ENCODE measurements at regions not wholly inside any gene's neighbourhood (a gene's known extent, or its start where the extent isn't known, plus 50 kb on each side); places are given as distances from the start of the nearest gene placed in this dataset.

- no peak for DNase-seq
These were observed 297.4 kb upstream of the GBE1 start for GRCh38 chr3:82058809-82059208.

DNA sequence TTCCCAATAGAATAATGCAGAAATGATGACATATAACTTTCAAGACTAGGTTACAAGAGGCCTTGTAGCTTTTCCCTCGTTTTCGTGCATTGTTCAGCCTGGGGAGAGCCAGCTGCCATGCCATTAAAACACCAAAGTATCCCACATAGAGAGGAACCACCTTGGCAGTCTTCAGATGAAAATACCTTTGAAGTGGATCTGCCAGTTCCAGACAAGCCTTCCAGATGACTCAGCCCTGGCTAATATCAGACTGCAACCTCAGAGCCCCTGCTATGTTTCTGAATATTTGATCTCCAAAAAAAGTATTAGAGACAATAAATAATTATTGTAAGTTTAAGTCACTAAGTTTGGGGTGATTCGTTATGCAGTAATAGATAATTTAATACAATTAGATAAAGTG, 294.3 kb upstream of the GBE1 start:
- DNase-seq, result no peak

GRCh38 chr3:82054849-82055248, 293.4 kb upstream of the GBE1 start:
- no peak for DNase-seq

DNA sequence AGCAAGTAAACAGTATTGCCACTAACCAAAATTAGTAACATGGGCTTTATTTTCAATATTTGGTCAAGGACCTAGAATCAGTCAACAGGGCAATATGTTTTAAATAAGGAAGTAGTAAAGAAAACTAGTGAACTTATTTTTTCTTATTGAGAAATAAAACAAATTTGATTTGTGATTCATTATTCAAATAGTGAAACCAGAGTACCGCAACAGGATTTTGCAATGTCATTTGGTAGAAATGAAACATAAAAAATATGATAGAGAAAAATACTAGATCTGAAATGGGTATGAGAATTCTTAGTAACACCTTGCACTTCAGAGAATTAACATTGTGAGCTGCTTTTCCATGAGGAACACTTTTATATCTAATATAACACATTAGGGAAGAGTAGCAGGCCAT, 291.8 kb upstream of the GBE1 start:
- DNase-seq, result no peak

- no peak for DNase-seq
These were observed 288.9 kb upstream of the GBE1 start for GRCh38 chr3:82050382-82050781.

DNA sequence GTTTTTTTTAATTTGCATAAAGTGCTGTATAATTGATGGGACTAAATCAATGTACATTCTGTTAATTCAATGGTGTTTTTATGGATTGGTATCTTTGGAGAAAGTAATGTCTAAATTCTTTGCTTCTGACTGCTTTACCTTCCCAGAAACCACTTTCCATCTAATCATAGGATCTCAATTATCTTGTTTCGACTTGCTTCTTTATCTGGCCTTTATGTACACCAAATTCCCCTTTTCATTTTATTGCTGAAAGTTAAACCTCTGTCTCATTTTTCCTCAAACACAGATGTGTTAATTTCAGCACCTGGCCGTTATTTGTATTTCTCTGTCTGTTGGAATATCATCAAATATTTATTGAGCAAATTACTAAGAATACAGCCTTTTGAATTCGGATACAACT, 287.3 kb upstream of the GBE1 start:
- no peak for DNase-seq

- no peak for DNase-seq
These were observed 283.7 kb upstream of the GBE1 start for GRCh38 chr3:82044930-82045705.

DNA sequence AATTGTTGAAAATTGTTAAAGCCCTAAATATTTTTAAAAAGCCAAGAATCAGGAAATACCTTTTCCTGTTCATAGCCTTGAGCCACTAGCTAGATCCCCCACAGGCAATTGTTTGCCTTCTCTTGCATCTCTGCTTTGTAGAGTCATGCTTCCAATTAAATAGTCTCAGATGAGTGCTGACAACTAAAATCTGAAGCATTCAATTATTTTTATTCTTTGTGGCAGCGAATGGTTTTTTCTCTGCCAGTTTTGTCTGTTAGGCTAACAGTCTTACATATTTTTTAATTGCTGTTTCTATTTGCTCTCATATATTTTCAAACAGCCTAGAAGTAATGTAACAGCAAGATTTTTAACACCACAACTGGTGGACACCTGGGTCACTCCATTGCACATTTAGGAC, 277.1 kb upstream of the GBE1 start:
- no peak for DNase-seq

DNA sequence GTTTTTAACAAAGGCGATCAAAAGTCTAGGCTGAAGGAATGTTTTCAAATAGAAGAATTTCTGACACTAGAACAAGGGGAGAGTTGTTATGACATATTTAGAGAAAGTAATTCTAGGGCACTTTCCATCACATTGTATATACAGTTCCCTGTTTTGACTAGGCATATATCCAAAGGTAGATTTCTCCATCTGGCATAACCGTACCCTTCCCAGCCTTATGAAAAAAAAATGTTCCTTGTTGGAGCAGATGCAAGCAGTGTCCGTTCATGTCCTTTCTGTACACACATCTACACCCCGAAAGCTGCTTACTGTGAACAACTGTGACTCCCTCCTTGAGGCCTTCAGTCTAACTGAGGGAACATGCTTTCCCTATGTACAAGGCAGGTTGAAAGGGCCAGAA, 271.7 kb upstream of the GBE1 start:
- DNase-seq, result no peak

DNA sequence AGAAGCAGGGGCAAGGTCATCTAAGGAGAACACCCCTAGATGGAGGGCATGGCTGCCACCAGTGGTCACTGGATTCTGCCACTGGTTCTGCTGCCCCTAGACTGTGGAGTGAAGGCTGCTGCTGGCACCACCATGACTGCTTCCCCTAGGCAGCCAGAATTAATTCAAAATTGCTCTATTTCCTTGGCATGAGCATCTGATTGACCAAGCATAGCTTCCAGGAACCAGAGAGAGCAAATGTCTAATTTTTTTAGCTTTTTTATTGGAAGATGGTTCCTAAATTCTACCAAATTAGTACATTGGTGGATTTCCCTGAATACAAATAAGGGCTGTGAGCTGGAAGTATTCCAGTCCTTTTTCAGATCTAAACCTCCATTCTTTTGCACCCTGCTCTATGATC, 270.2 kb upstream of the GBE1 start:
- DNase-seq, result no peak

GRCh38 chr3:82030916-82031315, 269.5 kb upstream of the GBE1 start:
- no peak for DNase-seq

GRCh38 chr3:82022836-82023235, 261.4 kb upstream of the GBE1 start:
- no peak for DNase-seq

DNA sequence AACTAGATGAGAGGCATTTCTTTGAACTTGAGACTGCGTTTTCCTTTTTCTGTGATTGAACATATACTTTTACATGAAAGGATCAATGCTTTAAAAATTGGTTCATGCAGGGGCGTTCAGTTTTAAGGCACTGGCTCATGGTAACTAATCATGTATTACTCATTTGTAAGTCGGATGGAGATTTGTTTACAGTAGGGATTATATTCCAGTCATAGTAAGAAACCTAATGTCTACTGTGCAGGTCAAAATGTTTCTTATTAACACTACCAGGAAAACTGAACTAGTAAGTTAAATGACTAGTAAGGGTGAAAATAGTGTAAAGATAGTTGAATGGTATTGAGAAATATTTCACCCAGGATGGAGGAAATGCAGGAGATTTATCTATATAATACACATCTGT, 258.8 kb upstream of the GBE1 start:
- DNase-seq, result no peak

GRCh38 chr3:82015241-82015640, 253.8 kb upstream of the GBE1 start:
- DNase-seq, result no peak

- no peak for DNase-seq
These were observed 251.3 kb upstream of the GBE1 start for GRCh38 chr3:82012775-82013174.

DNA sequence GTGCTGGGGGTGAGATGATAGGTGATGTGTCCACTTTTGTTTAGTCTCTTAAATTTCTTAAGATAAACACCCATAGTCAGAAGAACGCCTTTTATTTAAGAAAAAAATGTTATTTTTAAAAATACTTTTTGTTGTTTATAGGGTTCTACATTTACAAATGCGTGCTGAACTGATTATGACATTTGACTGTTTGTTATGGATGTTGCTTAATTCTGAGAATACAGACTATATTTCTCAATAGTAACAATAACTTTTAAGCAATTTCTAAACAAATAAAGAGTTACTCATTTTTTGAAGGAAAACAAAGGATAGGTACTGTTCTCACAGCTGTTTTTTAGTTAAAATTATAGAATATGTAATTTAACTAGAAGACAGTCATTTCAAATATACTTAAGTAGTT, 249.9 kb upstream of the GBE1 start:
- no peak for DNase-seq

DNA sequence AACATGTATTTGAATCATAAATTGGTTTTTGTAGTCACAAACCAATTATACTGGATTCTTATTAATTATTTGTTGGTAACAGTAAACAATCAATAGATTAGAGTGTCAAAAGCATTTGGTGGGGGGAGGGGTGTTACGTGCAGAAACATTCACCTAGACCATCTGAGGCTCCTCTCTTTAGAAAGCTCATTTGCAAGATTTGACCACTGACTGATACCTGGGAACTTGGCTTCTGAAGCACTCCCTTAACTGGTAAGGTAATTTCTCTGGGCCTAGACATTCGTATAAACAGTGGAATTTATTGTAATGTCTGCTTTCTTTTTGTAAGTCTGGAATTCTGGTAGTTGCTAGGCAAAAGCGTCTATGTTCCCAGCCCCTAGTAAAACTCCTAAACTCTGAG, 243.8 kb upstream of the GBE1 start:
- DNase-seq, result no peak

DNA sequence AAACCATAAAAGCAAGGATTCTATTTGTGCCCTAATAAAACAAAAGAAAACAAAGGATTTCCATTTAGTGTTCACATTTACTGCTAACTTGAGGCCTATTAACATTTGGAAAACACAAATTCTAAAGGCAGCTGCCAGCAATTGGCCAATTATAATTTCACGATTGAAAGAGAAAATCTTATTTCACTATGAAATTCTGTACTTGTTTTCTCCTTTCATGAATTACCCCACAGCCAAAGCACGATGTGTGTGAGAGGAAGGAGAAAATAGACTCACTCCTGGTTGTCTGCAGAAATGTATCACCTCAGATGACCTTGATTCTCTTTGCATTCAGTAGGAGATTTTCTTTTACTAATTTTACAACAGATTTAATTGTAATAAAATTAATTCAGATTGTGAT, 242.8 kb upstream of the GBE1 start:
- no peak for DNase-seq

- no peak for DNase-seq
These were observed 241.7 kb upstream of the GBE1 start for GRCh38 chr3:82002986-82003642.

GRCh38 chr3:82002491-82002890, 241.0 kb upstream of the GBE1 start:
- DNase-seq, result no peak

DNA sequence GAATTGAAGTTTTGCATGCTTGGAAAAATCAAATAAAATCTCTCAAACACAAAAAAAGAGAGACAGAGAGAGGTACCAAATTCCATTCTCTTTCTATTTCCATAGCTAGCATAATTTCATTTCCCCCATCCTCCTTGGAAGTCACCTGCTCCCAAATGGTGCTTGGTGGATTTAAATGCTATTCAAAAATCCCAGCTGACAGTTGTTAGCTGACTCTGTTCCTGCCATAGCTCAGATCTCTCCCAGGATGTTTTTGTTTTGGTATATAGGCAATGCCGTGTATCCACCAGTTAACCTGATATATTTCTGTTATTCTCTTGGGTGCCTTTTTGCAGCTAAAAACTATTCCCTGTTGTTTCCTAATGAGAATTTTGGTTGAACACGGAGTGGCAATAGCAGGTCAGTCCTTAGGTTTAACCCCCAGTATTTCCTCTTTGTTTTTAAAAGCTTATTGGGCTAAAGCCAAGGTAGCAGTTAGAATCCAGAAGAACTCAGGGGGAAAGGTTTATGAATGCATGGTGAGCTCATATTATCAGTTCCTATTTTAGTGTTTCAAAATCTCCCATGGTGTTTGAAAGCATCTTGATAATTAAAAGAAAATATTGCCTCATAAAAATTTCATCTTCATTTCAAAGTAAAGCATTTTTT, 240.0 kb upstream of the GBE1 start:
- no peak for DNase-seq

DNA sequence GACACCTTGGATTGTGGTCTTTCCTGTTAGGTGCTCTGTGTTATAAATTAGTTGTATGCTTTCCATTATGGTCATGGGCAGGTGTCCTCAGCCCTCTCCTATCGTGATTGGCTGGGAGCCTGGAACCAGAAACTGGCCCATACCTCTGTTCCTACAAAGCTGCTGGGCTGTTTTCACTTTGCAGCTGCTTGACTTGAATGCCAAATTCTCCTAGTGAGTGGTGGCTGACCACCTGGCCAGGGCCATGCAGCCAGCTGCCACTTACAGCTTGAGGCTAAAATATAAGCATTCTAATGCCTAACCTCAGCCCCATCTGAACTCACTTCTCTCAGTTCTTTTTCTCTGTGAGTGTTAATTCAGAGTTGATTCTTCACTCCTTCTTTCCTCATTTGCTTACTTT, 239.3 kb upstream of the GBE1 start:
- DNase-seq, result no peak

- DNase-seq, result no peak
These were observed 238.9 kb upstream of the GBE1 start for GRCh38 chr3:82000350-82000749.

- DNase-seq, result no peak
These were observed 237.5 kb upstream of the GBE1 start for GRCh38 chr3:81998907-81999306.
